NCI-H1694 (cell line): ENCODE measurements at regions not wholly inside any gene's neighbourhood (a gene's known extent, or its start where the extent isn't known, plus 50 kb on each side); places are given as distances from the start of the nearest gene placed in this dataset.

Source experiments
- DNase-seq: peaks from one replicate; lab custom pipeline; 2025; lab: John Stamatoyannopoulos, UW

GRCh38 chr4:58553679-58554078, 1443.5 kb upstream of the IGFBP7 start:
- no peak for DNase-seq

GRCh38 chr4:58553031-58553430, 1442.8 kb upstream of the IGFBP7 start:
- DNase-seq: no peak

GRCh38 chr4:58551676-58552075, 1441.5 kb upstream of the IGFBP7 start:
- DNase-seq: no peak

- DNase-seq: no peak
Observed at GRCh38 chr4:58543465-58543864, 1433.3 kb upstream of the IGFBP7 start.

GRCh38 chr4:58541926-58542325, 1431.7 kb upstream of the IGFBP7 start:
- DNase-seq: no peak

- no peak for DNase-seq
Observed at GRCh38 chr4:58522765-58523382, 1412.7 kb upstream of the IGFBP7 start.

GRCh38 chr4:58515226-58515625, 1405.0 kb upstream of the IGFBP7 start:
- DNase-seq: no peak

- DNase-seq: no peak
Observed at GRCh38 chr4:58514299-58514698, 1404.1 kb upstream of the IGFBP7 start.

- DNase-seq: no peak
Observed at GRCh38 chr4:58510652-58511051, 1400.5 kb upstream of the IGFBP7 start.

GRCh38 chr4:58507079-58507478, 1396.9 kb upstream of the IGFBP7 start:
- no peak for DNase-seq

GRCh38 chr4:58502839-58503238, 1392.7 kb upstream of the IGFBP7 start:
- no peak for DNase-seq

- no peak for DNase-seq
Observed at GRCh38 chr4:58499182-58499581, 1389.0 kb upstream of the IGFBP7 start.

GRCh38 chr4:58491620-58492019, 1381.4 kb upstream of the IGFBP7 start:
- DNase-seq: no peak

GRCh38 chr4:58477950-58478349, 1367.8 kb upstream of the IGFBP7 start:
- no peak for DNase-seq

- DNase-seq: no peak
Observed at GRCh38 chr4:58477513-58477912, 1367.3 kb upstream of the IGFBP7 start.

- DNase-seq: no peak
Observed at GRCh38 chr4:58475097-58475496, 1364.9 kb upstream of the IGFBP7 start.

- DNase-seq: no peak
Observed at GRCh38 chr4:58465031-58465430, 1354.8 kb upstream of the IGFBP7 start.

GRCh38 chr4:58456727-58457384, 1346.7 kb upstream of the IGFBP7 start:
- DNase-seq: no peak

- peak; percentile 6 for DNase-seq
Observed at GRCh38 chr4:58453956-58454355, 1343.8 kb upstream of the IGFBP7 start.

- no peak for DNase-seq
Observed at GRCh38 chr4:58451707-58452106, 1341.5 kb upstream of the IGFBP7 start.

GRCh38 chr4:58435871-58436270, 1325.7 kb upstream of the IGFBP7 start:
- DNase-seq: no peak

- no peak for DNase-seq
Observed at GRCh38 chr4:58413849-58414248, 1303.7 kb upstream of the IGFBP7 start.

- DNase-seq: no peak
Observed at GRCh38 chr4:58411904-58412303, 1301.7 kb upstream of the IGFBP7 start.

- DNase-seq: no peak
Observed at GRCh38 chr4:58406762-58407161, 1296.6 kb upstream of the IGFBP7 start.
